Thymus (tissue), 11 donors: ENCODE measurements at regions not wholly inside any gene's neighbourhood (a gene's known extent, or its start where the extent isn't known, plus 50 kb on each side); places are given as distances from the start of the nearest gene placed in this dataset.

Experiments
- DNase-seq, 9 donors: peaks; one replicate each; pipeline ENCODE4 v3.0.0-alpha.2; 2013; ENCODE audit warnings: low spot score in 9 of 9, low read depth in 6 of 9, missing footprints in 1 of 9
- H3K27ac ChIP-seq, 2 donors: one replicate each; pipeline ENCODE4 v1.5.1; 2013; ENCODE audit warnings: control low read depth in 1 of 2, low read depth in 1 of 2, low read length in 1 of 2, mild to moderate bottlenecking in 1 of 2, moderate library complexity in 1 of 2
- H3K27me3 ChIP-seq, 2 donors: one replicate each; pipeline ENCODE4 v1.5.1; 2013; ENCODE audit warnings: low read length in 1 of 2; ENCODE audit not compliant: control insufficient read depth in 2 of 2, insufficient read depth in 1 of 2
- H3K36me3 ChIP-seq, 2 donors: one replicate each; pipeline ENCODE4 v1.5.1; 2013; ENCODE audit warnings: low read length in 1 of 2, mild to moderate bottlenecking in 1 of 2, moderate library complexity in 1 of 2; ENCODE audit not compliant: control insufficient read depth in 2 of 2, insufficient read depth in 2 of 2
- H3K4me1 ChIP-seq, 2 donors: one replicate each; pipeline ENCODE4 v1.5.1; 2013; ENCODE audit warnings: low read length in 2 of 2; ENCODE audit not compliant: control insufficient read depth in 2 of 2, insufficient read depth in 2 of 2
- H3K4me3 ChIP-seq, 2 donors: one replicate each; pipeline ENCODE4 v1.5.1; 2013; ENCODE audit warnings: low read length in 2 of 2, control low read depth in 1 of 2, mild to moderate bottlenecking in 1 of 2
- H3K9me3 ChIP-seq, 2 donors: one replicate each; pipeline ENCODE4 v1.5.1; 2013; ENCODE audit warnings: low read length in 1 of 2, mild to moderate bottlenecking in 1 of 2; ENCODE audit not compliant: control insufficient read depth in 2 of 2, insufficient read depth in 1 of 2
- WGBS: extraction: QIAGEN DNeasy Blood & Tissue Kit; methylation state at CpG from one replicate; pipeline ENCODE4 v1.1.7; 2013; 5-methylcytosine and 5-hydroxymethylcytosine counted together
- donor health status: healthy.

- no peak overlapping the region for H3K27ac ChIP-seq
- H3K9me3 ChIP-seq: no peaks in the 10 kb centered on the region
- no peaks in the 10 kb centered on the region for H3K36me3 ChIP-seq
- H3K4me3 ChIP-seq: no peak overlapping the region
- DNase-seq: no peak
- 88% methylated on average over 5 of the region's 5 CpGs for WGBS
- no peaks in the 10 kb centered on the region for H3K4me1 ChIP-seq
- no peaks in the 10 kb centered on the region for H3K27me3 ChIP-seq
Observed at GRCh38 chr10:1870491-1870890, 133.2 kb upstream of the ADARB2 start.

GRCh38 chr10:1869861-1870260 lies 132.5 kb upstream of the ADARB2 start:
- Histone ChIP-seq H3K36me3 (no peaks in the 10 kb centered on the region), H3K4me1 (no peaks in the 10 kb centered on the region), H3K27me3 (no peaks in the 10 kb centered on the region), H3K9me3 (no peaks in the 10 kb centered on the region), H3K27ac (no peak overlapping the region), H3K4me3 (no peak overlapping the region)
- 94% methylated on average over 13 of the region's 13 CpGs for WGBS
- no peak for DNase-seq

- H3K9me3 ChIP-seq: no peaks in the 10 kb centered on the region
- 90% methylated on average over 5 of the region's 5 CpGs for WGBS
- no peak overlapping the region for H3K4me3 ChIP-seq
- H3K27me3 ChIP-seq: no peaks in the 10 kb centered on the region
- H3K36me3 ChIP-seq: no peaks in the 10 kb centered on the region
- DNase-seq: no peak
- H3K4me1 ChIP-seq: no peaks in the 10 kb centered on the region
- H3K27ac ChIP-seq: no peak overlapping the region
Observed at GRCh38 chr10:1860351-1860750, 123.0 kb upstream of the ADARB2 start.

GRCh38 chr10:1858547-1858946 lies 121.2 kb upstream of the ADARB2 start:
- Histone ChIP-seq H3K27ac (no peak overlapping the region), H3K27me3 (no peaks in the 10 kb centered on the region), H3K36me3 (no peaks in the 10 kb centered on the region), H3K9me3 (no peaks in the 10 kb centered on the region), H3K4me3 (no peak overlapping the region), H3K4me1 (no peaks in the 10 kb centered on the region)
- no peak for DNase-seq
- WGBS: 81% methylated on average over 7 of the region's 7 CpGs

- H3K36me3 ChIP-seq: no peaks in the 10 kb centered on the region
- WGBS: 78% methylated on average over 8 of the region's 8 CpGs
- no peak overlapping the region for H3K4me3 ChIP-seq
- H3K27me3 ChIP-seq: no peaks in the 10 kb centered on the region
- H3K4me1 ChIP-seq: no peaks in the 10 kb centered on the region
- no peak overlapping the region for H3K27ac ChIP-seq
- DNase-seq: no peak
- no peaks in the 10 kb centered on the region for H3K9me3 ChIP-seq
Observed at GRCh38 chr10:1858048-1858447, 120.7 kb upstream of the ADARB2 start.

- Histone ChIP-seq H3K9me3 (no peaks in the 10 kb centered on the region), H3K36me3 (no peaks in the 10 kb centered on the region), H3K4me1 (no peaks in the 10 kb centered on the region), H3K4me3 (no peak overlapping the region), H3K27me3 (no peaks in the 10 kb centered on the region), H3K27ac (no peak overlapping the region)
- no peak for DNase-seq
- 91% methylated on average over 8 of the region's 8 CpGs for WGBS
Observed at GRCh38 chr10:1855911-1856310, 118.6 kb upstream of the ADARB2 start.

- no peaks in the 10 kb centered on the region for H3K36me3 ChIP-seq
- no peaks in the 10 kb centered on the region for H3K4me1 ChIP-seq
- H3K27ac ChIP-seq: no peak overlapping the region
- no peak for DNase-seq
- H3K4me3 ChIP-seq: no peak overlapping the region
- H3K9me3 ChIP-seq: no peaks in the 10 kb centered on the region
- 92% methylated on average over 7 of the region's 7 CpGs for WGBS
- H3K27me3 ChIP-seq: no peaks in the 10 kb centered on the region
Observed at GRCh38 chr10:1854271-1854670, 116.9 kb upstream of the ADARB2 start.

DNA sequence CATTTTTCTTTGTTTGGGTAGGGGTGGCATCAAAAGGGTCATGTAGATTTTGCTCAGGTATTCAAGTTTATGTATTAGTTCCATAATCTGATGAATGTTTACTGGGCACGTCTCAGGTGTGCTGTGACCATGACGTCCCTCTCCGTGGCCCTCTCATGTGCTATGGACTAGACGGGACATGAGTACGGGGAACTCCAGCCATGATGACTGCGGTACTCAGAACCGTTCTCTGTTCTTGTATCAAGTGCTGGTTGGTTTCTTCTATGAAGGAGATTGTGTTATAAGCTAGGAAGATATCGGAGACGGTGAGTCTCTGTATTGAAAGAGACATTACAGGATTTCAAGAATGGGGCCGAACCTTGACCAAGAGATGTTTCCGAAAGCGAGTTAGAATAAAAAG lies 116.5 kb upstream of the ADARB2 start:
- Histone ChIP-seq H3K4me3 (no peak overlapping the region), H3K27me3 (no peaks in the 10 kb centered on the region), H3K9me3 (no peaks in the 10 kb centered on the region), H3K4me1 (no peaks in the 10 kb centered on the region), H3K27ac (no peak overlapping the region), H3K36me3 (no peaks in the 10 kb centered on the region)
- no peak for DNase-seq
- WGBS: 97% methylated on average over 12 of the region's 12 CpGs

DNA sequence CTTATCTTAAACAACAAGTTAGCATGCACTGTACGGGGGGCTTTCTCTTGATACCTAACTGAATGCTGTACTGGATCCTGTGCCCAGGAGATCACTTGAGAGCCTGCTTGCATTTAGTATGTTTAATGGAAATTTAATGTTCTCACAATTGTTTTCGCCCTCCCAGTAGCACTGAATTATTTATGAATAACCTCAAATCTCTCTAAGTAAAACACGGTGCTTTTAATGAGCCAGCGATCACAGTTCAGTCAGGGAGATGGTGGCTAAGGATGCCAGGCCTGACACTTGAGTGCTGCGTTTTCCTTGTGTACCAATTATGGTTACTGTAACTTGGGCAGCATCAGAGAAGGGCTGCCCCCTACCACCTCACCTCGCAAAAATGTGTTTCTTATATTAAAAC lies 115.5 kb upstream of the ADARB2 start:
- 97% methylated on average over 6 of the region's 6 CpGs for WGBS
- DNase-seq: no peak
- no peaks in the 10 kb centered on the region for H3K36me3 ChIP-seq

GRCh38 chr10:1851762-1852161 lies 114.4 kb upstream of the ADARB2 start:
- WGBS: 95% methylated on average over 8 of the region's 8 CpGs
- no peak for DNase-seq
- Histone ChIP-seq H3K27me3 (no peaks in the 10 kb centered on the region), H3K4me1 (no peaks in the 10 kb centered on the region), H3K27ac (no peak overlapping the region), H3K4me3 (no peak overlapping the region), H3K36me3 (no peaks in the 10 kb centered on the region), H3K9me3 (peaks cover 0 to 7% of the 10 kb centered on the region in 2 donors)

More for the DNA sequence above, 115.5 kb upstream of the ADARB2 start:
- no peak overlapping the region for H3K27ac ChIP-seq
- H3K4me1 ChIP-seq: no peaks in the 10 kb centered on the region
- no peaks in the 10 kb centered on the region for H3K27me3 ChIP-seq
- no peak overlapping the region for H3K4me3 ChIP-seq
- H3K9me3 ChIP-seq: no peaks in the 10 kb centered on the region
